ENCODE measurements at regions not wholly inside any gene's neighbourhood (a gene's known extent, or its start where the extent isn't known, plus 50 kb on each side); places are given as distances from the start of the nearest gene placed in this dataset.

DNA sequence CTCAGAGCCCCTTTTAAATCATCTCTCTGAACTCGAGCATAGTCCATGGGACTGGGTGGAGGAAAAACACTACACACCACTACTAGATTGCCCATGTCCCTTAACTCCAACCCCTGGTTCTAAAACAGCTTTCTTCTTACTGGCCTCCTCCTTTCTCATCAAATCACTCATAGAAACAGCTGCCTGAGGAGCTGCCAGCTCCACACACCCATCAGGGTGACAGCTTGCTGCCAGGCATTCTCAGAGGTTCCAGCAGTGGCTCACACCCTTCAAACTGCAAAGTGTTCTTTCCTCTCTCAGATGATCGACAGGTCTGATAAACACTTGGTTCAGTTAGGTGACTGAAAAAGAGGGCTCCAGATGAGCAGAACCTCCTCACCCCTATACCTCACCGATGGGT, 543.0 kb upstream of the PLXNA2 start:
- DNase-seq (ENCODE audit: low spot score): no peak
- intact Hi-C loops (cut with DNase I): no loop called here

DNA sequence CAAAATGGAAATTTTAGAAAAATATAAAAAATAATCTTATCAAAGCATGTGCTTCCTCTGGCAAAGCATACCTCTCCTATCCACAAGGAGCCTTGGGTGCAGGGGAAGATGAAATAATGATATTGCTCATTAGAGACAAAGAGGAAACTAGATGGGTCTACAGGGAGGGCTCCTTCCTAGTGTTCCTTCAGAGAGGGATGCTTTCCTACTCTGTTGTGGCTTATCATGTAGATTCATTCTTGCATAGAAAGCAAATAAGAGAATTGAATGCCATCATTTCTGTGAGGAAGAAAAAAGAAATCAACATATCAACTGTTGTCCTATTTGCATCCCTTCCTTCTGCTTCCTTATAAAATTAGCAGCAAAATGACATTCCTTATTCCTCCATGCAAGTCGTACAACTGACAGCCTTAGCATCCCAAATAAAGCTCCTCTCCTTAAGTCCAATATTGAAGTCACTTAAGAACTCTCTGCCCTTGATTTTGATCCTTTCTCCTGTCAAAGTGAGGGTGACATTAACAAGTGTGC, 543.9 kb upstream of the PLXNA2 start:
- intact Hi-C loops (cut with DNase I): no loop called here
- DNase-seq (ENCODE audit: low spot score): no peak

DNA sequence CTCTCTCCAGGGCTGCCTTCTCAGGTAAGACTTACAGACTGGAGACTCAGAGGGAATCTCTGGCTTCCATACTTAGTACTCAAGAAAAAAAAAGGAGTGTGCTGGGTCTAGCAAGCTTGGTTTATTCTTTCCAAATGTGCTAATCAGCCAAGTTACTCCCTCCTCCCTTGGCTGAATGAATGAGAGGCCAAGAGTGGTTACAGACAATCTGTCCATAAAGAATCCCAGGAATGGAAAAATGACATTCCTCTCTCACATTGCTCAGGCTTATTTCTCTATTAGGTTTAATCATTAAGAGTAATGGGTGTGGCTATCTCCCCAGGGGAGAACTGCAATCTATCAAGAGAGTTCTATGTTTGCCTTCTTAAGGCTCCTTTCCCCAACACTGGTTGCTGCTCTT, 547.3 kb upstream of the PLXNA2 start:
- intact Hi-C loops (cut with DNase I): no loop called here

DNA sequence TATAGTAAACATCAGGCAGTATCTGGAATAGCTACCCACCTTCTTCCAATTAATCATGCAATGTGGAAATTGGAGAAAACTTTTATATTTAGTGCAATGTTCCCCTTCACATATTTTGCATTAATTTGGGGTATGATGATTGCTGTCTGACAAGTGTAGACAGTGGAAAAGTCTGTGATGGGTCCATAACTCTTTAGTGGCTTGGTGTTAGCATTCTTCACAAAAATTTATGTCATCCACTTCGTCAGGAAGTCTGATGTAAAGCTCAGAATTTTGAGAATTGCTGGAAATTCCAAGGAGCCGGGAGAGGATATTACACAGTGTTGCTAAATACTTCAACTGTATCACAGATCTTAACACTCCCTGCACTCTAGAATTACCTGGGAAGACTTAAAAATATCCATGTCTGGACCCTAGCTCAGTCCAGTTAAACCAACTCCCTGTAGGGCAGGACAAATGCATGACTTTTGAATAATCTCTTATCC, 549.7 kb upstream of the PLXNA2 start:
- DNase-seq (ENCODE audit: low spot score): no peak
- intact Hi-C loops (cut with DNase I): no loop called here

More for the DNA sequence above, 547.3 kb upstream of the PLXNA2 start:
- no peak for DNase-seq (ENCODE audit: low spot score)

DNA sequence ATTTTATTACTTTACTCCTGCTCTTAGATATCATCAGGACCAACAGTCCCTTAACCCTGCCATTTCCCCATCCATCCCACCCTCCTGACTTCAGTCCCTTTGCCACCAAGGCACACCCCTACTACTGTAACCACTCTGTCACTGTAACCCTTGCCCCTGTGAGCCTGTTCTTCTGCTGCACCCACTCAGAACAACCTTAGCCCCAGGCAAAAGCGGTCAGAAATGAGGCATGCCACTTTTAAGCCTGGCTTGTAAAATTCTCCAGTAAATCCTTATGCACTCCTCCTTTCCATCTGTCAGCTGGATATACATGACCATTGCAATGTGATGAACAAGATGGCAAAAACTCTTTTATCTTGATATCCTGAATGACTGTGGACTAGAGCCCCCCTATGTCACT, 555.0 kb upstream of the PLXNA2 start:
- intact Hi-C loops (cut with DNase I): no loop called here
- DNase-seq (ENCODE audit: low spot score): no peak

DNA sequence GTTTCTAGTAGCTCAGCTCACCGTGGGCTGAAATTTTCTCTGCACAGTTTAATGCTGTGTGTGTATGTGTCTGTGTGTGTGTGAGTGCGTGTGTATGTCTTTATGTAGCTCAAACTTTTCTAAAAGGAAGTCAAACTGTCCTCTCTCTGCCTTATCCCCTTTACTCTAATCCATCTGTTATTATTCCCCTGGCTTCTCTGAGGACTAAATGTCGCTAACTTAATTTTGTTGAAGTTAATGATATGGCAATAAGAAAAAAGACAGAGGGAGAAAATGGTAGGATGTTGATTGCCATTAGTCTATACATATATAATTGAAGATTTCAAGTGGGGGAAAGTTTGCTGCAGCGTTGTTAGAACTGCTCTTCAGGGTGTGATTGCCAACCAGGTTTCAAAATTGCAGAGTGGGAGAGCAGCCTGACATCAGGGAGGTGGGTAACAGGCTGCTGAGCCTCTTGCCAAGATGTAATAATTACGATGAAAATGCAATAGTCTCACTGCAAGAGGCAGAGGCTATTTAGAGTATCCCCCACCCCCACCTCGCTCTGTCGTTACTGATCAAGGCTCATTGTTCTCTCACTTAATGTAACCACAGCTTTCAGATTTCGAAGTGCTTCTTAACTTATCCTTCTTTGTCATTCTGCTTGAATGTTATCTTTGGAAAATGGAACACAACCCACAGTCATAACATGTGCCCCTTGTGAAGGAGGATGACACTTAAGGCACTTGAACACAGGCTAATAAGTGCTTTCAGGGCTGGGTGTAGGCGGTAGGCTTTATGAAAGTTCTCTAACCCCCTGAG, 559.0 kb upstream of the PLXNA2 start:
- DNase-seq (ENCODE audit: low spot score): no peak
- intact Hi-C loops (cut with DNase I): no loop called here

DNA sequence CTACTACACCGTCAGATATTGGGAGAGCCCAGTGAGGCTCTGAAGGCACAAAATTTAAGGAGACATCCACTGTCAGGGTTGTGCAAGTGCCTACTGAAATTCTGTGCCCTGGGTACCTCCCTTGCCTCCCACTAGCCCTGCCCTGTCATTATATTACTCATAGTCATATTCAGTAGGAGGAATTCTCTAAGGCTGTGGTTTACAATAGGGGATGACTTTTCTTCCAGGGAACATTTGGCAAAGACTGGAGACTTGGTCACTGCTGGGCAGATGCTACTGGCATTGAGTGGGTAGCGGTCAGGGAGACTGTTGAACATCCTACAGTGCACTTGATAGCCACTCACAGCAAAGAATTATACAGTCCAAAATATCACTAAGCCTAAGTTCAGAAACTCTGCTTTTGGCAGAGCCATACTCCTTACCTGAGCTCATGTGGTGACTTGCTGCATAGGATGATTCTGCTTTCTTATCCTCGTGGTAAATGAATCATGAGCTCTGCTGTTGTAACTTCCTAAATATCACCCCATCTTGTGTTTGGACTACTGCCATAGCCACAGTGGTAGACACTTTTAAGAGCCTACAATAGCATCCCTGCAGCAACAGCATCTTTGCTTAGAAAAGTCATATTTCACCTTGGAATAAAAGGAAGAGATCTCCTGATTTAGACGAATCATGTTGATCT, 563.4 kb upstream of the PLXNA2 start:
- intact Hi-C loops (cut with DNase I): no loop called here
- DNase-seq (ENCODE audit: low spot score): no peak

DNA sequence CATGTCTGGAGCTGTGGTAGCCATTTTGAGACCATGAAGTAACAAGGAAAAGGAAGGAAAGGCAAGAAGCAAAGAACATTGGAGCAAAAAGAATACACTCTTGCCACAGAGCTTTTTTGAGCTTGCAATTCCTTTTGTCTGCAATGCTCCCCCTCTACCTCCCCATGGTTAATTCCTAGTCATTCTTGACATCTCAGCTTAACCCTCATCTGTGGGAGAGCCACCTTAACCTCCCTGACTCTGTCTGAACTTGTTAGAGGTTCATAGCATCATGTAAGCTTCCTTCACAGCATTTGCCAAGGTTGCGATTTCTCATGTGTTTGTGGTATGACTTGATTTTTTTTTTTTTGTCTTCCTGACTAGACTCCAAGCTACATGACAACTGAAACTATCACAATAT, 564.1 kb upstream of the PLXNA2 start:
- intact Hi-C loops (cut with DNase I): no loop called here

DNA sequence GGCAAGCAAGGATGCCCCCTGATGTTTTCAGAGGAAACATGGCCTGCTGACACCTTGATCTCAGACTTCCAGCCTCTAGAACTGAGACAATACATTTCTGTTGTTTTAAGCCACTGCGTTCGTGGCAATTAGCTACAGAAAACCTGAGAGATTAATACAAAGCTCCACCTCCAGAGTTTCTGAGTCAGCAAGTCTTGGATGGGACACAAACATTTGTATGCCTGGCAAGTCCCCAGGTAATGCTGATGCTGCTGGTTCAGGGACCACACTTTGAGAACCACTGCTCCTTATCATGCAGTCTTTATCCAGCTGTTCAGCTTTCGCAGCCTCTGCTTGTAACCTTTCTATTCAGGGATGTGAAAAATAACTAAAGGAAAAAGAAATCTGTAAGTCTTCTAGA, 565.7 kb upstream of the PLXNA2 start:
- DNase-seq (ENCODE audit: low spot score): no peak
- intact Hi-C loops (cut with DNase I): no loop called here

More for the DNA sequence above, 564.1 kb upstream of the PLXNA2 start:
- DNase-seq (ENCODE audit: low spot score): no peak

DNA sequence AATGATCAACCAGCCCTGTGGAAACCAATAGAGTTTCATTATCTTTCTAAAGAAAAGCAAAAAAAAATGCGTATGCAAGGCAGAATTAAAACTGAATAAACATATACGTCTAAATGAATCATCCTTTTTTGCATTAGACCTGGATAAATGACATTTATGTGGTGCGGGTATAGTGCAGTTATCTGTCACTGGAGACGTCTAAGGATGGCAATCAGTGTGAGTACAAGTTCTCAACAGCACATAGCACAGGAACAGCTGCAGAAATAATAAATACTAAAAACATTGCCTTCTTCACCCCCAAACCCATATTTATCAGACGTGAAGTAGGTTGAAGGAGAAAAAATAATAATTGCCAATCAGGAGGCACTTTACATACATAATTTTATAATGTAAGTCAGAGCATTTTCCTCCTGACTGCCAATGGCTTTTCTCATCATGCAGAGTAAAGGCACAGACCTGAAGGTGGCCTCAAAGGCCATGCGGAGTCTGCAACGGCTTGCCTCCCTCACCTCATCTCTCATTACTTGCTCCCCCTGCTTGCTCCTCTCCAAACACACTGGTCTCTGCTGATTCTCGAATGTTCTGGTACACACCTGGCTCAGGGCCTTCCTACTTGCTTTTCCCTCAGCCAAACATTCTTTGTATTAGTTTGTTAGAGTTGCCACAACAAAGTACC, 574.7 kb upstream of the PLXNA2 start:
- intact Hi-C loops (cut with DNase I): no loop called here
- DNase-seq (ENCODE audit: low spot score): no peak

DNA sequence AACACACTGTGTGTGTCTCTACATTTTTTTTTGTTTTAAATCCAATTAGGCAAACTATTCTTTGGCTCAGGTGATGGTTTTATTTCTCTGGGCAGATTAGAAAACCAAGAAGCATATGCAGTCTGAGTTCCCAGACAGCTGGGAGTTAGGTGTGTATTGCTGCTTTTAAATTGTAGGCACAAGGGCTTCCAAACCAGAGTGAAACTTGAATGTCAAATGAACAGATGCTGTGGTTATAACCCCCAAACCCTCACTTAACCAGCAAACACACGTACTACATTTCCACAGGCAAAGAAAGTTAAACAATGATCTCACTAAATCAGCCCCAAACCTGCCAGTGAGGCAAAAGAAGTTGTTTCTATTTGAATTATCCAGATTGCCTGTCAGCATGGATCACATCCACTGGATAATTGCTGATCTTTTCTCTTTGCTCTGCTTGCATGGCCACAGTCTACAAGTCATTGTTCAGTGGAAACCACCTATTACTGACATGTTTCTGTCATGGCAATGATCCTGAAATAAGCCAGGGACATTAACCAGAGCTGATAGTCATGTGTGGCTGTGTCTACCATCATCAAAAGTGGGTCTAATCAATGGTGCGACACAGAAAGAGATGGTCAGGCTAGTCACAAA, 576.5 kb upstream of the PLXNA2 start:
- intact Hi-C loops (cut with DNase I): no loop called here
- DNase-seq (ENCODE audit: low spot score): no peak

DNA sequence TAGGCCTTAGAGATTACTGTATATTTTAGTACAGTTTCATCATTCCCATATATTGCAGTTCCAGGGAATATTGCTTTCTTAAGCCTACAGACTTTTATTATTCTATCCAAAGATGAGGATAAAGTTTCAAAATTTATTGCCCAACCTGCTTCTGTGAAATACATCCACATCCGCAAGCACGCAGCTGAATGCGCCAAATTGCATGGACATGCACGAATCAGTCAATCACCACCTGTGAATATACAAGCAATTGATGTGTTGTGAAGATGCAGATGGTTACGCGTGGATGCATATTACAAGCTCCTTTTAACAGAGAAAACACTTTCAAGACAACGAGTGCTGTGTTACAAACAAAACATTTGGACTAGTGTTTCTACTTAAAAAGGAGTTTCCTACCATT, 577.8 kb upstream of the PLXNA2 start:
- intact Hi-C loops (cut with DNase I): no loop called here
- no peak for DNase-seq (ENCODE audit: low spot score)

DNA sequence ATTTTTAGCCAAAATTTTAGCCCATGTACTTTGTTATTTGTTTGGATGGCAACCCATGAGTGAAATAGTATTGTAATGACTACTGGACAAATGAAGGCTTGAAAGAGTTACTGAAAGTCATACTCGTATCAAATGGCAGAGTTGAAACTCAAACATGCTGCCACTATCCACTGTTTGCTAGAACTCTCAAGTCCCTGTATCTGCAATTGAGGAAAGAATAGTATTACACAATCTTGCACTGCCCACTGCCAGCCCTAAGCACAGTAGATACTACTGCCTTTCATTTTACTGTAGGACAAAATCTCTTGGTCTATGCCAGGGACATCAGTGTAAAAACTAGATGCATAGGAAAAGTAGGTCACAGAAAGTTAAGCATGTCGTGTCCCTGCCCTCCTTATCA, 581.1 kb upstream of the PLXNA2 start:
- intact Hi-C loops (cut with DNase I): no loop called here
- no peak for DNase-seq (ENCODE audit: low spot score)

DNA sequence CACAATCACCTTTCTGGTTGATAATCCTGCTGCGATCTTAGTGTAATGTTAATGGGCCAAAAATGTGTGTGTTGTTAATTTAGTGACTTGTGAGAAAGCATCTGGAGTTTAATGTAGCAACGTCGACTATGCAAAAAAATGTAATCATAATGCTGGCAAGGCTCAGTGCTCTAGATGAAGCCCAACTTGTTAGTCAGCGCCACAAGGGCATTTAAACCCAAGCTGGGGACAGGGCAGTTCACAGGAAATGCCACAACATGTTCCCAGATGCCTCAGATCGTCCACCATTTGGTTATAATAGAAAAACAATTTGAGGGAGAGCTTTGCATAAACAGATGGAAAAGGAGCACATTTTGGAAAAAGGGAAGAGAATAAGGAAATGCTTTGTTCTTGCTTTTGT, 585.4 kb upstream of the PLXNA2 start:
- intact Hi-C loops (cut with DNase I): no loop called here
- DNase-seq (ENCODE audit: low spot score): no peak

DNA sequence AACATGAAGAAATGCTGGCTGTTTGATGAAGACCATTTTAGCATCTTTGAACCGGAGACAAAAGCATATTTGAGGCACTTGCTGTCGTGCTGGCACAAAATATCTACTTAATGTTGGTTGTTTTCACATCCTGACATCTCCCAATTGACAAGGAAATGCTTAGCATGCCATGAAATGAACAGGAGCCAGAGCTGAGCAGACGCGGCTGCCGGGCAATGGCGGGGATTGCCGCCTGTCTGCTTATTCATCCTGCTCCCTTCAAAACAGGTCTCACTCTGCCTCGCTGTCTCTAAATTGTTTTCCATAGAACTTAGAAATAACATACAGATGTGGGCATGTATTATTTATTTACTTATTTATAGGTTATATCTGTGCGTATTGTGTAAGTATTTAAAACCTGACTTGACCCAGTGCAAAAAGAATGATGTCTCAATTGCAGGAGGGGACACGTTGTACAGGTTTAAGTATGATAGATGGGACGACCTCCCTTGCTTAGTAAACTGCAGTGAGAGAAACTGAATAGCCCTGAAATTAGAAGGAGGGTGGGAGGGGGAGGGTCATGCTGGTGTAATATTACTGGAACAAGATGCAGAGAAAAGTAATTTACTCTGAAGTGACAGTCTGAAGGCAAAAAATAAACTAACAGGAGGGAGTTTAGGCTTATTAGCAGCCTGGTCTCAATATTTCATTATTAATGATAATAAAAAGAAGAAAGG, 590.4 kb upstream of the PLXNA2 start:
- DNase-seq (ENCODE audit: low spot score): no peak
- intact Hi-C loops (cut with DNase I): no loop called here

DNA sequence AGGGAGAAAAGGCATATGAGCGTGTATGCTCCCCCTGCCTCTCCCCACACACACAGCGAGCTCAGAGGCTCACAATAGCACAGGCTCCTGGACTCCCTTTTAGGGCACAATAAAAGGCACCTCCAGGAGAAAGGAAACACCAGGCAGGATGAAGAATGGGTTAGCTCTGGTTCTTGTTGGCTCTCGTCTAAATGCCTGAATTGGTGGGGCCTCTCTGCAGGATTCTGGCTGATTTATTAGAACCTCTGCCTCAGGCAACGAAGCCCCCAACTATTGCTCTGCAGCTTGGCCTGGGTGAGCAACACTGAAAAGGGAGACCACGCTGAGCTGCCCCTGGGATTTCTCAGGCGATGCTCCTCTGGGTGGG, 590.9 kb upstream of the PLXNA2 start:
- intact Hi-C loops (cut with DNase I): no loop called here
- no peak for DNase-seq (ENCODE audit: low spot score)

DNA sequence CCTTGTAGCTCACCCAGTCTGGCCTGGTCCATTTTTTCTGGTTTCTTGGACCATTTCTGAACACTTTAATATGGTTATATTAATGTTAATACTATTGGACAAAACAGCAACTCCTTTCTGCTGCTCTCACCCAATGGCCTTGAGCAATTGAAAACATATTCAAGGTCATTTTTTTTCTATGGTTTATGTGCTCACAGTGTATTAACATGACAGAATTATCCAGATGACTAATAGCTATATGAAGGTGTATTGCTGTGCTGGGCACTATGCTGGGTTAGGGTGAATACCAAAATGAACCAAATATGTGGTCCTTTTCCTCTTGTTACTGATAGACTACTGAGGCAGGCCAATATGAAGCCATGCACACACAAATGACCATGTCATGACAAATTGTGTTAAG, 591.6 kb upstream of the PLXNA2 start:
- DNase-seq (ENCODE audit: low spot score): no peak

DNA sequence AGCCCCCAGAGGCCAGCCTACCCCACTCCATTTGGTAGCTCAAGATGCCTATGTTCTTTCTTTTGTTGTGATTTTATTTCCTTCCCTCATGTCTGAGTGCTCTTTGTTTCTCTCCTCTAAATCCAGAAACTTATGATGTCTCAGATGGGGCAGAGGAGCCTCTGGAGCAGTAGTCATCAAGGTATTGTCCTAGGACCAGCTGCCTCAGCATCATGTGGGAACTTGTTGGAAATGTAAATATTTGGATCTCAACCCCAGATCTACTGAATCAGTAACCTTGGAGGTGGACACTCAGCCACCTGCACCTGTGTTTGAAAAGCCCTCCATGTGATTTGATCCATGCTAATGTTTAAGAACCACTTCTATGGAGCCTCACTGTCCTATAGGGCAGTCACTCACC, 593.1 kb upstream of the PLXNA2 start:
- intact Hi-C loops (cut with DNase I): no loop called here
- no peak for DNase-seq (ENCODE audit: low spot score)

More for the DNA sequence above, 591.6 kb upstream of the PLXNA2 start:
- intact Hi-C loops (cut with DNase I): no loop called here

DNA sequence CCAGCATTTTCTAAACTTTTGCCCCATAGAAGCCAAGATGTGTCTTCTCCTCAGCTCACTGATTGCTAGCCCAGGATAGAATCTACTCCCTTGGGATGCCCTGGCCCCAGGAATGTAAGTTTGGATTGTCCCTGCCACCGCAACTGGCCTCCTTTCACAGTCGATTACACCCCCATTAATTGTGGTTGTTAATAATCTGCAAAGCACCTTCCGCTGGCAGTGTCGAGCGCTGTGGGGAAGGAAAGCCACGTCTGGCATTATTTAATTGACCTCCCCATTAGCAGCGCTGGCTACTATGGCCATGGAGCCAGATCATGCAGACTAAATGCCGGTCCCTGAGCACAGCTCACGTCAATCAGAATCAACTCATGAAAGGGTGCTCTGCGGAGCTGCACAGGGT, 597.3 kb upstream of the PLXNA2 start:
- no peak for DNase-seq (ENCODE audit: low spot score)
- intact Hi-C loops (cut with DNase I): no loop called here

Measured in cardiac septum (tissue), 1 donor.